ENCODE measurements at regions not wholly inside any gene's neighbourhood (a gene's known extent, or its start where the extent isn't known, plus 50 kb on each side); places are given as distances from the start of the nearest gene placed in this dataset.

DNA sequence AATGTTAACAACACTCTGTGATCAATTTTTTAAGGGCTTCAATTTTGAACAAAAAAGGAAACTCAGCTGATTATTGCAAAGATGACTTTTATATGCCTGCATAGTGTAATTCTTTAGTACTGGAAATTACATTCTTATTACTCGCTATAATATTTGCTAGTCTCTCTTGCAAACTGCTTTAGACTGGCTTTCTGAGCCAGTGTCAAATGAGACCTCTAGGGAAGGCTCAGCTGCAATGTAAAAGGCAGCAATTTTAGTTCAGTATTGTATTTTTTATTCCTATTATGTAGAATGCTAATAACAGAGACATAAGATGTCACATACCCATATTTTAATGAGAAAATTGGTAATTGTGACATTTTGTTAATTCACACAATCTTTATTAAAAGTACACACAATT lies 338.1 kb upstream of the LYPLAL1 start:
- no peak overlapping the region for H3K4me3 ChIP-seq (ENCODE audit: low read depth in 1 of 2, low read length in 2 of 2)
- H3K27ac ChIP-seq (ENCODE audit: low read length), result no peak overlapping the region
- H3K27me3 ChIP-seq (ENCODE audit: low read depth, low read length), result no peaks in the 10 kb centered on the region
- H3K9me3 ChIP-seq (ENCODE audit: control insufficient read depth in 1 of 2, low read length in 2 of 2), result no peaks in the 10 kb centered on the region
- no peaks in the 10 kb centered on the region for H3K36me3 ChIP-seq (ENCODE audit: control insufficient read depth in 1 of 2, insufficient read depth in 2 of 2, low read length in 2 of 2)
- no peaks in the 10 kb centered on the region for H3K4me1 ChIP-seq (ENCODE audit: control insufficient read depth in 1 of 2, insufficient read depth in 2 of 2, low read length in 2 of 2)

DNA sequence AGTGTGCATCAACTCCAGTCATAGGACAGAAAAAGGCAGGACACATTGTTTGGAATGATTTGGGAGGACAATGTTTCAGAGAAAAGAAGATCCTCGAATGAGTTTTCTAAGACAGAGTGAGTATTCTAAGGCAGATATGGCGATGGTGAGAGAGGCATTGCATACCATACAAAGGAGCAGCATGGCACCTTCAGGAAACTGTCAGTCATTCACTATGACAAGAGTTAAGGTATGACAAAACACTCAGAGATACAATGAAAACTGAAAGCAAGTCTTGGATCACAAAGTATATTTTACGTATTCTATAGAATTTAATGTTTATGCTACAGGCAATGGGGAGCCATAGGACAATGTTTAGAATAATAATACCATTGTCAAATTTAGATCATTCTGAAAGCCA lies 337.4 kb upstream of the LYPLAL1 start:
- no peaks in the 10 kb centered on the region for H3K27me3 ChIP-seq (ENCODE audit: low read depth, low read length)
- no peaks in the 10 kb centered on the region for H3K9me3 ChIP-seq (ENCODE audit: control insufficient read depth in 1 of 2, low read length in 2 of 2)
- no peaks in the 10 kb centered on the region for H3K4me1 ChIP-seq (ENCODE audit: control insufficient read depth in 1 of 2, insufficient read depth in 2 of 2, low read length in 2 of 2)
- no peaks in the 10 kb centered on the region for H3K36me3 ChIP-seq (ENCODE audit: control insufficient read depth in 1 of 2, insufficient read depth in 2 of 2, low read length in 2 of 2)
- H3K4me3 ChIP-seq (ENCODE audit: low read depth in 1 of 2, low read length in 2 of 2), result no peak overlapping the region
- H3K27ac ChIP-seq (ENCODE audit: low read length), result no peak overlapping the region

DNA sequence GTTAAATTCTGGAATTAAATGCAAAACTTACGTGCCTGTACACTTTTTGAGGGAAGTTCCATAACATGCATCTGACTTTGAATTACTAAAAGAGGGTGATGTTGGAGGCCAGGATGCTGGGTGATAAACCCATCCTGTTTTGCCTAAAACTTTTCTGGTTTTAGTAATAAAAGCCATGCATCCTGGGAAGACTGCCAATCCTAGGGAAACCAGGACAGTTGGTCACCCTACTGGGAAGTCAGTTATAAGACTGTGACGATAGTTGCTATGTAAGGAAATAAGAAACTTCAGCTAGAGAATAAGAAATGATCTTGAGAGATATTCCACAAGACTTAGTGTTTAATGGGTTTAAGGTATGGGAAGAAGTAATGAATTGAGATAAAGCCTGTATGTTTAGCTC lies 336.6 kb upstream of the LYPLAL1 start:
- H3K4me3 ChIP-seq (ENCODE audit: low read depth in 1 of 2, low read length in 2 of 2), result no peak overlapping the region
- H3K36me3 ChIP-seq (ENCODE audit: control insufficient read depth in 1 of 2, insufficient read depth in 2 of 2, low read length in 2 of 2), result no peaks in the 10 kb centered on the region
- H3K4me1 ChIP-seq (ENCODE audit: control insufficient read depth in 1 of 2, insufficient read depth in 2 of 2, low read length in 2 of 2), result no peaks in the 10 kb centered on the region

DNA sequence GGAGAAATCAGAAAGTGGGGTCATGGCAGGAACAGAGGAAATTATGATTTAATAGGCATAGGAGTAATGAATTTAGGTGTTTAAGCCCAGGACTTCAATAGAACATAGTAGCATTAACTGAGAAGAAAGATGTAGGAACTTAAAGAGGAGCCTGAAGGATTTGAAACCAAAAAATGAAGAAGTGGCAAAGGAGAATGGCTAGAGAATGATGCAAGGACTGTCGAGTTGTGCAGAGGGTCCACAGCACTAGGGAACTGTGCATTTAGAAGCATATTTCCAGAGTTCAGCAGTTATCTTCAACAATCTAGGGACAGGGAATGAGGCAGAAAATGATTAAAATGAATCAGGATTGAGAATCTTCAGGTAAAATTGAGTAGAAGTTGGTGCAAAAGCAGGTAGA lies 328.1 kb upstream of the LYPLAL1 start:
- peaks cover 0 to 4% of the 10 kb centered on the region in 2 donors for H3K4me1 ChIP-seq (ENCODE audit: control insufficient read depth in 1 of 2, insufficient read depth in 2 of 2, low read length in 2 of 2)
- H3K27ac ChIP-seq (ENCODE audit: low read length), result no peak overlapping the region
- no peaks in the 10 kb centered on the region for H3K27me3 ChIP-seq (ENCODE audit: low read depth, low read length)
- H3K9me3 ChIP-seq (ENCODE audit: control insufficient read depth in 1 of 2, low read length in 2 of 2), result no peaks in the 10 kb centered on the region
- H3K4me3 ChIP-seq (ENCODE audit: low read depth in 1 of 2, low read length in 2 of 2), result no peak overlapping the region
- no peaks in the 10 kb centered on the region for H3K36me3 ChIP-seq (ENCODE audit: control insufficient read depth in 1 of 2, insufficient read depth in 2 of 2, low read length in 2 of 2)

More for the DNA sequence above, 336.6 kb upstream of the LYPLAL1 start:
- no peaks in the 10 kb centered on the region for H3K27me3 ChIP-seq (ENCODE audit: low read depth, low read length)
- H3K9me3 ChIP-seq (ENCODE audit: control insufficient read depth in 1 of 2, low read length in 2 of 2), result no peaks in the 10 kb centered on the region
- no peak overlapping the region for H3K27ac ChIP-seq (ENCODE audit: low read length)

DNA sequence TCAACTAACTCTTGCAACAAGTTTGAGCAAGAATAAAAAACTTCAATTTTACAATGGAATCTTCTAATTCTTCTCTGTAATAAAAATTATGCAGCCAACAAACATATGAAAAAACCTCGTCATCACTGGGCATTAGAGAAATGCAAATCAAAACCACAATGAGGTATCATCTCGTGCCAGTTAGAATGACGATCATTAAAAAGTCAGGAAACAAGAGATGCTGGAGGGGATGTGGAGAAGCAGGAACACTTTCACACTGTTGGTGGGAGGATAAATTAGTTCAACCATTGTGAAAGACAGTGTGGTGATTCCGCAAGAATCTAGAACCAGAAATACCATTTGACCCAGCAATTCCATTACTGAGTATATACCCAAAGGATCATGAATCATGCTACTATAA lies 327.5 kb upstream of the LYPLAL1 start:
- Histone ChIP-seq H3K4me1 (ENCODE audit: control insufficient read depth in 1 of 2, insufficient read depth in 2 of 2, low read length in 2 of 2) (peaks cover 0 to 4% of the 10 kb centered on the region in 2 donors), H3K27me3 (ENCODE audit: low read depth, low read length) (no peaks in the 10 kb centered on the region), H3K36me3 (ENCODE audit: control insufficient read depth in 1 of 2, insufficient read depth in 2 of 2, low read length in 2 of 2) (no peaks in the 10 kb centered on the region), H3K27ac (ENCODE audit: low read length) (no peak overlapping the region), H3K9me3 (ENCODE audit: control insufficient read depth in 1 of 2, low read length in 2 of 2) (no peaks in the 10 kb centered on the region), H3K4me3 (ENCODE audit: low read depth in 1 of 2, low read length in 2 of 2) (no peak overlapping the region)

DNA sequence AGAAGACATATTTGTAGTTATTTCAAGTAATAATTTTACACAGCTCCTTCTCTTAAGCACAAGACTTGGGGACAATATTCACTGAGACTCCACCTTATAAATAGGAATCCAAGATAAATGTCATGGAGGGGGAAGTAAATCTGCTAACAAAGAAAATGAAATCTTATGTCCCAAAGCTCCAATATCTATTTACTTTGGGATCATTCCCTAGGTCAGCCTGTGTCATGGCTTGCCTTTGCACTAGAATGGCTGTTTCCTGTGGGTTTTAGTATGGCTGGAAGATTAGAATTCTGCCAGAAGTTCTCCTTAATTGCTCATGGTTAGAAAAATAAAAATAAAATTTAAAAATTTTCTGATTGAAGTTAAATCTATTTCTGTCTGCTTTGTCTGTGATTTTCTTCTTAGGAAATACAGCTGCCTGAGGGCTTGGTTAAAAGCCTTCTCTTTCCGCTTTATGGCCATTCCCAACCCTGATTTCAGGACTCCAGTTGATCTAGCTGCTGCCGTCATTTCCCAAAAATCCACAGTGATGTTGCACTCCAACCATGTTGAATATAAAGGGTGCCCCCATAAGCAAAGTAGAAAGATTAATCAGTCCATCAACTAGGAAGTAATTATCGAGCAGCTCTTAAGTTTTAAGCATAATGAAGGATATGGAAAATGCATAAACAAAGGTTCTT lies 326.4 kb upstream of the LYPLAL1 start:
- H3K4me3 ChIP-seq (ENCODE audit: low read depth in 1 of 2, low read length in 2 of 2), result no peak overlapping the region
- no peaks in the 10 kb centered on the region for H3K36me3 ChIP-seq (ENCODE audit: control insufficient read depth in 1 of 2, insufficient read depth in 2 of 2, low read length in 2 of 2)
- H3K4me1 ChIP-seq (ENCODE audit: control insufficient read depth in 1 of 2, insufficient read depth in 2 of 2, low read length in 2 of 2), result peaks cover 0 to 4% of the 10 kb centered on the region in 2 donors
- no peaks in the 10 kb centered on the region for H3K9me3 ChIP-seq (ENCODE audit: control insufficient read depth in 1 of 2, low read length in 2 of 2)
- no peak overlapping the region for H3K27ac ChIP-seq (ENCODE audit: low read length)
- no peaks in the 10 kb centered on the region for H3K27me3 ChIP-seq (ENCODE audit: low read depth, low read length)

DNA sequence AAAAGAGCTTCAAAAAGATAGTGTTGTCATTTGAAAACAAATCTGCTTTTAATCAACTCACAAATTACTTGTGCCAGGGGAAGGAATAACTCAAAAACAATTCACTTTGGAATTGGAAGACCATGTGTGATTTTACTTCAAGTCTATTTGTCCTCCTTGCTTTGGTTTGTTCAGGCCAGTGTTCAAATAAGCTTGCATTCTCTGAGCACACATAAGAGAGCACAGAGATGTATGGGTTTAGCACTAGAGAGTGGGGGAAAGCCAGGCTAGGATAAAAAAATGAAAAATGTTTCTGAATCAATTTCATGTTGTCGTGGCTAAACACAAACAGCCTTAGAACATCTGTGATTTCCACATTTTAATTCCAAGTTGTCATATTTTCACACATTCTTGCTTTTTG lies 325.7 kb upstream of the LYPLAL1 start:
- Histone ChIP-seq H3K36me3 (ENCODE audit: control insufficient read depth in 1 of 2, insufficient read depth in 2 of 2, low read length in 2 of 2) (no peaks in the 10 kb centered on the region), H3K4me3 (ENCODE audit: low read depth in 1 of 2, low read length in 2 of 2) (no peak overlapping the region), H3K4me1 (ENCODE audit: control insufficient read depth in 1 of 2, insufficient read depth in 2 of 2, low read length in 2 of 2) (peaks cover 0 to 4% of the 10 kb centered on the region in 2 donors), H3K27me3 (ENCODE audit: low read depth, low read length) (no peaks in the 10 kb centered on the region), H3K9me3 (ENCODE audit: control insufficient read depth in 1 of 2, low read length in 2 of 2) (no peaks in the 10 kb centered on the region), H3K27ac (ENCODE audit: low read length) (no peak overlapping the region)

DNA sequence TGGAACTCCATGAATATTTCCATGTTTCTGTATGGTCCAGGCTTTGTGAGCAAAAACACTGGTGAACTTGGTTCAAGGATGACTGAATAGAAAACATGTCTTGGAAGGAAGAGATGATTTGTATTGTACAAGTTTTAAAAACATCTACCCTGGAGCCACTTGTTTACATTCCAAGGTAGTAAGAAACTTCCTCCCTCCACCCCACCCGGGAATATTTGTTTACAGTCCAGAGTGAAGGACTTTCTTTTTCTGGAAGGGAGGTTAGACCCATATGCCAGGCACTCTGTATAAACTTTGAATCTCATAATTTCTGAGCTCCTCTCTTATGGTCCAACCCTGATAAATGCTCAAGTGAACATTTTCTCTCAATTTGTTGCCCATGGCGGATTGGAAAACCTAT lies 323.3 kb upstream of the LYPLAL1 start:
- Histone ChIP-seq H3K4me3 (ENCODE audit: low read depth in 1 of 2, low read length in 2 of 2) (no peak overlapping the region), H3K27ac (ENCODE audit: low read length) (no peak overlapping the region), H3K27me3 (ENCODE audit: low read depth, low read length) (no peaks in the 10 kb centered on the region), H3K36me3 (ENCODE audit: control insufficient read depth in 1 of 2, insufficient read depth in 2 of 2, low read length in 2 of 2) (no peaks in the 10 kb centered on the region), H3K9me3 (ENCODE audit: control insufficient read depth in 1 of 2, low read length in 2 of 2) (no peaks in the 10 kb centered on the region), H3K4me1 (ENCODE audit: control insufficient read depth in 1 of 2, insufficient read depth in 2 of 2, low read length in 2 of 2) (peaks cover 0 to 4% of the 10 kb centered on the region in 2 donors)

DNA sequence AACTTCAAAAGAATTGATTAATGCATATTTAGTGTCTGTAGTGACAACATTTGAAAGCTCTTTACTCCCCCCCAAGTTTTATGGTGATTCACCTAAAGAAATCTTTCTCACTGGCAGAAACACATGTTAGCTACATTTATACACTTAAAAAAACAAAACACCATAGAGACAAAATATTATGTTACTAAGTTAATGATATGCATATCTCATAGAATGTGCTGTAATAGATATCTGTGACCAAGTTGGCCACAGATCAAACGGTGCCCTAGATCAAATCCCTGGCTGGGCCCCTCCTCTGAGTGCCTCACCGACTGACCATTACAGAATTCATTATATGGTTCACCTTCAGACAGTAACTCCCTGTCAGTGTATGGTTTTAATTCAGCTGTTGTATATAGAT lies 322.1 kb upstream of the LYPLAL1 start:
- no peaks in the 10 kb centered on the region for H3K36me3 ChIP-seq (ENCODE audit: control insufficient read depth in 1 of 2, insufficient read depth in 2 of 2, low read length in 2 of 2)
- peaks cover 0 to 4% of the 10 kb centered on the region in 2 donors for H3K4me1 ChIP-seq (ENCODE audit: control insufficient read depth in 1 of 2, insufficient read depth in 2 of 2, low read length in 2 of 2)
- H3K9me3 ChIP-seq (ENCODE audit: control insufficient read depth in 1 of 2, low read length in 2 of 2), result no peaks in the 10 kb centered on the region
- no peaks in the 10 kb centered on the region for H3K27me3 ChIP-seq (ENCODE audit: low read depth, low read length)
- H3K4me3 ChIP-seq (ENCODE audit: low read depth in 1 of 2, low read length in 2 of 2), result no peak overlapping the region
- H3K27ac ChIP-seq (ENCODE audit: low read length), result no peak overlapping the region

DNA sequence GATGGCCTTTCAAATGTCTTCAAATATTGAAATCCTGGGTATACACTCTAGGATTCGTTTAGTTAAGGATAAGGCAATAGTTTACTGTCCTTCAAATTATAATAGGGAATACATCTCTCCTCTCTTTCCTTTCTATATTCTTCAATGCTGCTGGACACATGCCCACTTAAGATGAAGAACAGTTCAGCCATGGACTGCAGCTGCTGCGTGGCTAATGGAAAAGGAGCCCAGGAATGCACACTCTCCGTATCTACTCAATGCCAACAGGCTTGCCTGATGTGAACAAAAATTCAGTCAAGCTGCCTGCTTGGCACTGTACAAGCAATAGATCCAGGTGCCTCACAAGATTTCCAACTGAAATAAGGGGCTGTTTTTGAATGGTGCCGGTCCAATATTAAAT lies 321.2 kb upstream of the LYPLAL1 start:
- H3K27ac ChIP-seq (ENCODE audit: low read length), result no peak overlapping the region
- H3K27me3 ChIP-seq (ENCODE audit: low read depth, low read length), result no peaks in the 10 kb centered on the region
- H3K4me3 ChIP-seq (ENCODE audit: low read depth in 1 of 2, low read length in 2 of 2), result no peak overlapping the region

DNA sequence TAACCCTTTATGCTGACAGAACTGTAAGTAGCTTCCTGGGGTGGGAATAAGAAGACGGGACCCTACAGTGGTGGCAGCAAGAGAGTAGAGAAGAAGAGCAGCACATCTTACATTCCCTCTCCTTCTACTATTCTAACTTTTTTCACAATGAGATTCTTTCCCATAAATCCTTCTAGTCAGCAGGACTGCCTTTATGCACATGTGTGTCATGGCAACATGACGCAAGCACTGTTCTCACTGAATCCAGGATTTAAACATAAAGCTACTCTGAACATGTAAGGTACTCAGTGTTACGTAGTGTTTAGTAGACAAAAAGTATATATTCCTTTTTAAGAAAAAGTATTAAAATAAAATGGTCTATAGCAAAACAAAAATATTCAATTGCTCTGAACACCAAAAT lies 309.7 kb upstream of the LYPLAL1 start:
- Histone ChIP-seq H3K4me3 (ENCODE audit: low read depth in 1 of 2, low read length in 2 of 2) (no peak overlapping the region), H3K27ac (ENCODE audit: low read length) (no peak overlapping the region), H3K27me3 (ENCODE audit: low read depth, low read length) (no peaks in the 10 kb centered on the region), H3K36me3 (ENCODE audit: control insufficient read depth in 1 of 2, insufficient read depth in 2 of 2, low read length in 2 of 2) (no peaks in the 10 kb centered on the region), H3K9me3 (ENCODE audit: control insufficient read depth in 1 of 2, low read length in 2 of 2) (no peaks in the 10 kb centered on the region), H3K4me1 (ENCODE audit: control insufficient read depth in 1 of 2, insufficient read depth in 2 of 2, low read length in 2 of 2) (no peaks in the 10 kb centered on the region)

More for the DNA sequence above, 321.2 kb upstream of the LYPLAL1 start:
- Histone ChIP-seq H3K4me1 (ENCODE audit: control insufficient read depth in 1 of 2, insufficient read depth in 2 of 2, low read length in 2 of 2) (peaks cover 0 to 4% of the 10 kb centered on the region in 2 donors), H3K9me3 (ENCODE audit: control insufficient read depth in 1 of 2, low read length in 2 of 2) (no peaks in the 10 kb centered on the region), H3K36me3 (ENCODE audit: control insufficient read depth in 1 of 2, insufficient read depth in 2 of 2, low read length in 2 of 2) (no peaks in the 10 kb centered on the region)

DNA sequence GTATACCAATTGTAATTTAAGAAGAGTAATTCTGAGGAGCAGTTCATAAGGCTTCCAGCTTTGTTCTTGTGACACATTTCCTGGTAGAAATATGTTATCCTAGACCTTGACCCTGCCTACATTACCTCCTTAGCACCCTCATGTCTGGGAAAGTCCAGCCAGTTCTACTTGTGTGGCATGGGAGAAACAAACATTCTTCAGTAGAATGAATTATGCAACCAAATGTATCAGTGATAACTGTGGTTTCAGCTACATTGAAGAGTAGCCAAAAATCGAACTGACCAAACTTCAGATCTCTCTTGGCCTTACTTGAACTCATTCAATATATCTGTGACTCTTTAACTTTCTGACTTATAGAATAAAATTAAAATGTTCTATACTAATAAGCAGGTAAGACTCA lies 308.1 kb upstream of the LYPLAL1 start:
- no peaks in the 10 kb centered on the region for H3K36me3 ChIP-seq (ENCODE audit: control insufficient read depth in 1 of 2, insufficient read depth in 2 of 2, low read length in 2 of 2)
- no peak overlapping the region for H3K4me3 ChIP-seq (ENCODE audit: low read depth in 1 of 2, low read length in 2 of 2)
- H3K27me3 ChIP-seq (ENCODE audit: low read depth, low read length), result no peaks in the 10 kb centered on the region
- H3K9me3 ChIP-seq (ENCODE audit: control insufficient read depth in 1 of 2, low read length in 2 of 2), result no peaks in the 10 kb centered on the region
- H3K4me1 ChIP-seq (ENCODE audit: control insufficient read depth in 1 of 2, insufficient read depth in 2 of 2, low read length in 2 of 2), result no peaks in the 10 kb centered on the region
- no peak overlapping the region for H3K27ac ChIP-seq (ENCODE audit: low read length)
